ENCODE measurements at regions not wholly inside any gene's neighbourhood (a gene's known extent, or its start where the extent isn't known, plus 50 kb on each side); places are given as distances from the start of the nearest gene placed in this dataset.

GRCh38 chr10:78830976-78831375 is 237.8 kb upstream of the ZMIZ1 start:
- TF ChIP-seq POLR2AphosphoS5 (IDR thresholded peaks at IDR 0.05; ENCODE audit: low read depth, low read length) (no peak), FOXP2 (optimal IDR thresholded peaks at IDR 0.05; ENCODE audit: borderline replicate concordance, extremely low read depth, extremely low read length, insufficient read depth) (no peak), REST (IDR thresholded peaks at IDR 0.05; ENCODE audit: insufficient read depth in 1 of 2, low read depth in 2 of 2, low read length in 2 of 2) (no peak), TAF1 (IDR thresholded peaks at IDR 0.05; ENCODE audit: borderline replicate concordance, insufficient read depth, low read length) (no peak), SIN3A (IDR thresholded peaks at IDR 0.05; ENCODE audit: borderline replicate concordance, insufficient read depth, low read length) (no peak)

GRCh38 chr10:78831461-78831860 is 237.3 kb upstream of the ZMIZ1 start:
- no peak for TF ChIP-seq REST (IDR thresholded peaks at IDR 0.05; ENCODE audit: insufficient read depth in 1 of 2, low read depth in 2 of 2, low read length in 2 of 2)
- no peak for TF ChIP-seq SIN3A (IDR thresholded peaks at IDR 0.05; ENCODE audit: borderline replicate concordance, insufficient read depth, low read length)
- TF ChIP-seq POLR2AphosphoS5 (IDR thresholded peaks at IDR 0.05; ENCODE audit: low read depth, low read length), result no peak
- TF ChIP-seq FOXP2 (optimal IDR thresholded peaks at IDR 0.05; ENCODE audit: borderline replicate concordance, extremely low read depth, extremely low read length, insufficient read depth), result no peak
- no peak for TF ChIP-seq TAF1 (IDR thresholded peaks at IDR 0.05; ENCODE audit: borderline replicate concordance, insufficient read depth, low read length)

- no peak for TF ChIP-seq FOXP2 (optimal IDR thresholded peaks at IDR 0.05; ENCODE audit: borderline replicate concordance, extremely low read depth, extremely low read length, insufficient read depth)
- no peak for TF ChIP-seq REST (IDR thresholded peaks at IDR 0.05; ENCODE audit: insufficient read depth in 1 of 2, low read depth in 2 of 2, low read length in 2 of 2)
Observed at GRCh38 chr10:78832281-78832680, 236.5 kb upstream of the ZMIZ1 start.

GRCh38 chr10:78838141-78838657 is 230.6 kb upstream of the ZMIZ1 start:
- TF ChIP-seq FOXP2 (optimal IDR thresholded peaks at IDR 0.05; ENCODE audit: borderline replicate concordance, extremely low read depth, extremely low read length, insufficient read depth), result no peak
- TF ChIP-seq TAF1 (IDR thresholded peaks at IDR 0.05; ENCODE audit: borderline replicate concordance, insufficient read depth, low read length), result no peak
- no peak for TF ChIP-seq SIN3A (IDR thresholded peaks at IDR 0.05; ENCODE audit: borderline replicate concordance, insufficient read depth, low read length)
- no peak for TF ChIP-seq POLR2AphosphoS5 (IDR thresholded peaks at IDR 0.05; ENCODE audit: low read depth, low read length)
- TF ChIP-seq REST (IDR thresholded peaks at IDR 0.05; ENCODE audit: insufficient read depth in 1 of 2, low read depth in 2 of 2, low read length in 2 of 2), result no peak

GRCh38 chr10:78843495-78843894 is 225.3 kb upstream of the ZMIZ1 start:
- no peak for TF ChIP-seq FOXP2 (optimal IDR thresholded peaks at IDR 0.05; ENCODE audit: borderline replicate concordance, extremely low read depth, extremely low read length, insufficient read depth)
- TF ChIP-seq SIN3A (IDR thresholded peaks at IDR 0.05; ENCODE audit: borderline replicate concordance, insufficient read depth, low read length), result no peak
- no peak for TF ChIP-seq REST (IDR thresholded peaks at IDR 0.05; ENCODE audit: insufficient read depth in 1 of 2, low read depth in 2 of 2, low read length in 2 of 2)
- TF ChIP-seq POLR2AphosphoS5 (IDR thresholded peaks at IDR 0.05; ENCODE audit: low read depth, low read length), result no peak
- TF ChIP-seq TAF1 (IDR thresholded peaks at IDR 0.05; ENCODE audit: borderline replicate concordance, insufficient read depth, low read length), result no peak
